ENCODE measurements at regions not wholly inside any gene's neighbourhood (a gene's known extent, or its start where the extent isn't known, plus 50 kb on each side); places are given as distances from the start of the nearest gene placed in this dataset.

- ATAC-seq (no peak), DNase-seq (ENCODE audit: low read depth, low spot score) (no peak)
- Histone ChIP-seq H3K27me3 (ENCODE audit: insufficient read depth, low read length) (no peaks in the 10 kb centered on the region), H3K36me3 (ENCODE audit: control insufficient read depth in 1 of 2, insufficient read depth in 2 of 2, low read length in 2 of 2) (no peaks in the 10 kb centered on the region), H3K79me2 (ENCODE audit: insufficient read depth, low read length) (no peaks in the 10 kb centered on the region), H3K27ac (ENCODE audit: low read depth, low read length) (no peak overlapping the region), H2AFZ (ENCODE audit: low read depth, low read length, poor library complexity, severe bottlenecking) (no peak overlapping the region), H3K9me3 (ENCODE audit: control insufficient read depth in 1 of 2, insufficient read depth in 1 of 2, low read depth in 1 of 2, low read length in 2 of 2) (no peaks in the 10 kb centered on the region), H3K4me3 (replicated peaks in 1 of 2; ENCODE audit: low read depth in 1 of 2, low read length in 2 of 2) (no peak overlapping the region), H4K20me1 (ENCODE audit: insufficient read depth) (no peaks in the 10 kb centered on the region), H3K9me2 (ENCODE audit: insufficient read depth) (no peaks in the 10 kb centered on the region), H3K9ac (ENCODE audit: low read length) (no peak overlapping the region), H3K4me1 (ENCODE audit: control insufficient read depth in 1 of 2, insufficient read depth in 2 of 2, low read length in 2 of 2) (no peaks in the 10 kb centered on the region), H3K4me2 (ENCODE audit: low read length) (no peak overlapping the region)
- no TSS peak for BruUV-seq (replicated peaks)
- RAD21 ChIA-PET (ENCODE audit: low non-redundant PET in 1 of 2, low total read pairs in 2 of 2, uncharacterized antibody in 2 of 2, unreplicated experiment in 2 of 2) = no interaction called here
- intact Hi-C loops (cut with micrococcal nuclease) = no loop called here
- CTCF ChIA-PET = no interaction called here
- POLR2A ChIA-PET = no interaction called here
- TF ChIP-seq YY1 (IDR thresholded peaks at IDR 0.05; ENCODE audit: extremely low read depth, insufficient replicate concordance, low read depth, low read length) = no peak
- TF ChIP-seq SP1 (IDR thresholded peaks at IDR 0.05; ENCODE audit: low read depth) = no peak
- TF ChIP-seq SRF (IDR thresholded peaks at IDR 0.05; ENCODE audit: low read depth) = no peak
- no peak for TF ChIP-seq POLR2AphosphoS5 (IDR thresholded peaks at IDR 0.05; ENCODE audit: low read depth, low read length)
- no peak for TF ChIP-seq CEBPB (IDR thresholded peaks at IDR 0.05; ENCODE audit: low read depth)
- TF ChIP-seq FOSL1 (IDR thresholded peaks at IDR 0.05; ENCODE audit: low read depth) = no peak
- no peak for TF ChIP-seq EZH2 (IDR thresholded peaks at IDR 0.05)
- TF ChIP-seq ELF1 (IDR thresholded peaks at IDR 0.05; ENCODE audit: borderline replicate concordance, low read depth) = no peak
- TF ChIP-seq ZBTB33 (IDR thresholded peaks at IDR 0.05; ENCODE audit: extremely low read depth, insufficient replicate concordance, low read length) = no peak
- TF ChIP-seq CBX3 (IDR thresholded peaks at IDR 0.05; ENCODE audit: low read depth) = no peak
Observed at GRCh38 chr5:74988273-74988983, 63.9 kb downstream of the GCNT4 start.
